HG02678 (cell line): ENCODE measurements at regions not wholly inside any gene's neighbourhood (a gene's known extent, or its start where the extent isn't known, plus 50 kb on each side); places are given as distances from the start of the nearest gene placed in this dataset.
"Not testable (repeated sequence)": the region's sequence is repeated elsewhere in the genome, so short reads cannot be mapped to it uniquely, and the experiment has no call there.

Source experiments
- ATAC-seq: cut with Tn5 transposase; IDR thresholded peaks from one replicate; pipeline ENCODE4 v1.9.1; 2021; ENCODE audit warnings: mild to moderate bottlenecking, moderate library complexity; ENCODE audit not compliant: unreplicated experiment

DNA sequence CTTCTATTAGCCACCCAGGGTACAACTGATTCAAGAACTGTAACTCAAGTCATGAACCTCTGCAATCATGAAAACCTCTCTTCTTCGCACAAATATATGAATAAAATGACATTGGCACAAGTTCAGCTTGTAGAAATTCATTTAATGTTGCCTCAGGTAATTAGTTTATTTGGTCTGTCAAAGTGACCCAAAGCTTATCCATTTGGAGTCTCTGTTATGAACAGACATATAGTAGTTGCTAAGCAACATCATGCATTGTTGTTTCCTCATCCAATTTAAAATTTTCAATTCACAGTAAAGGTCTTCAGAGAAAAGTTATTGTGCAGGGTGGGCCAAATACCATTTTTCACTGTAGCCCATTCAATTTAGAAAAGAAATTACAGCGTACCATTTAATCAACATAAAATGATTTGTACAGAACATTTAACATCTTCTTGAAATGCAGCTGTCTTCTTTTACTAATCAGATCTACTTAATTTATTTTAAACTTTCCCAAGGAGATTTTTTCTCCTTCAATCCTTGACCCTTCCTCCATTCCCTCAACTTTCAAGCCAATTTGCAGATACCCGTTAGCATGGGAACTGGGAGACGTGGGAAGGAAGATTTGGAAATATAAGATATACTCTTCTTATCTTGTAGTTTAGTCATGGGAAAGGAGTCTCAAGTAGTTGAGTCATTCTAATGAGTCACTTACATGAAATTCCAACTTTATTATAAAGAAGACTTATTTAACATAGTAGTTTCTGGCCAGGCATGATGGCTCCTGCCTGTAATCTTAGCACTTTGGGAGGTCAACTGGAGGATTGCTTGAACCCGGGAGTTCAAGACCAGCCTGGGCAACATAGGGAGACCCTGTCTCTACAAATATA, 231.3 kb downstream of the ATPSCKMT start:
- ATAC-seq: no peak

DNA sequence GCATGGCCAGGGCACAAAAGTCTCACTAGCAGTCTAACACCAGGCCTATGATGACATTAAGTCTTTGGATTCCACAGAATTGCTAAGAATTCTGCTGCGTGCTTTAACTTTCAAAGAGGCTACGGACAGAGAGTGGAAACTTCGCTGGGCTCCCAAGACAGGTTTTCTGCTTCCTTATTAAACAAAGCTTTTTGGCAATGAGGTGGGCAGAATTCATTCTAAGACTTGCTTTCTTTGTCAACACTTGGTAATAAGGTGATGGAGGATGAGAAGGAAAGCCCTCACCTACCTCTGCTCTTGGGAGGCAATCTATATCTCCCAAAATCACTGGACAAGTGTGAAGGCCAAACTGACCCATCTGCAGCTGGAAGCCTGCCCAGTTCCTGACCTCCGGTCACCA, 231.9 kb downstream of the ATPSCKMT start:
- ATAC-seq: no peak

- ATAC-seq: not testable (repeated sequence)
Measured at GRCh38 chr5:10016559-10016958, 233.1 kb downstream of the ATPSCKMT start.

DNA sequence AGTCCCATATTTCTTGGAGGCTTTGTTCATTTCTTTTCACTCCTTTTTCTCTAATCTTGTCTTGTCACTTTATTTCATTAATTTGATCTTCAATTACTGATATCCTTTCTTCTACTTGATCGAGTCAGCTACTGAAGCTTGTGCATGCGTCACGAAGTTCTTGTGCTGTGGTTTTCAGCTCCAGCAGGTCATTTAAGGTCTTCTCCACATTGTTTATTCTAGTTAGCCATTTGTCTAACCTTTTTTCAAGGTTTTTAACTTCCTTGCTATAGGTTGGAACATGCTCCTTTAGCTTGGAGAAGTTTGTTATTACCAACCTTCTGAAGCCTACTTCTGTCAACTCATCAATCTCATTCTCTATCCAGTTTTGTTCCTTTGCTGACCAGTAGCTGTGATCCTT, 234.0 kb downstream of the ATPSCKMT start:
- not testable (repeated sequence) for ATAC-seq

DNA sequence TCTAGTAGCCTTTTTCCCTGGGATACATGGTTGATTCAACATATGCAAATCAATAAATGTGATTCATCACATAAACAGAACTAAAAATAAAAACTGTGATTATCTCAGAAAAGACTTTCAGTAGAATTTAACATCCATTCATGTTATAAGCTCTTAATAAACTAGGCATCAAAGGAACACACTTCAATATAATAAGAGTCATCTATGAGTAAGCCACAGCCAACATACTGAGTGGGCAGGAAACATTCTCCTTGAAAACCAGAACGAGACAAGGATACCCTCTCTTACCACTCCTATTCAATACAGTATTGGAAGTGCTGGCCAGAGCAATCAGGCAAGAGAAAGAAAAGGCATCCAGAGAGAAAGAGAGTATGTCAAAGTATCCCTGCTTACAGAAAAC, 239.9 kb downstream of the ATPSCKMT start:
- no peak for ATAC-seq

DNA sequence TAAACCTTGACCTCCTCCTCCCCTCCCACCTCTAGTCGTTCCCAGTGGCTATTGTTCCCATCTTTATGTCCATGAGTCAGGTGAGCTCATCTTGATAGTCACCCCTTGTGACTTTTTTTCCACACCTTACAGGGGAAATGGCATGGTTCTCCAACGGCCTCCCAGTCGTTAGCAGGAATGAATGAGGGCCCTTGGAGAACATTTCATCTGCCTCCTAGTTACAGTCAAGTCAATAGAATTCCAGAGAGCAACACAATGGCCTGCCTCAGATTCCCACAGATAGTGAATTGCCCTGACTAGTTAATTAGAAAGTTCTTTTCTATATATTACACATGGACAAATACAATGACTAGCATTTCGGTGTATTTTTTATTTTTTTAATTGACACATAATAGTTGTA, 262.6 kb downstream of the ATPSCKMT start:
- ATAC-seq: no peak

DNA sequence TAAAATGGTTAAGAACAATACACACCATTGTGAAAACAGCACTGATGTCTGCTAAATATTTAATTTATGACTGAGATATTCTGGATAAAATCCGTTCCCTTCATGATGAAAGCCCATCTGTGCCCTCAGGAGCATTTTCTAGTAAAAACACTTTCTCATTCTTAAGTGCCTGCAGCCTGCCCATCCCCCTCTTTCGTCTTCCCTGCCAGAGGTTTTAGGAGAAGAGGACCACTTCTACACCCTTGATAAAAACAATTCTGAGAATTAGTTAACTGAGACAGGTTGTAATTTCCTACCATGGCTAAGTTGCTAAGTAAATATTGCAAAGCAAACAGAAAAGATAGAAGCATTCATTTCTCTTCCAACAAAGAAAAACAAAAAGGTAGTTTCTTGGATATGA, 272.6 kb downstream of the ATPSCKMT start:
- ATAC-seq: no peak

DNA sequence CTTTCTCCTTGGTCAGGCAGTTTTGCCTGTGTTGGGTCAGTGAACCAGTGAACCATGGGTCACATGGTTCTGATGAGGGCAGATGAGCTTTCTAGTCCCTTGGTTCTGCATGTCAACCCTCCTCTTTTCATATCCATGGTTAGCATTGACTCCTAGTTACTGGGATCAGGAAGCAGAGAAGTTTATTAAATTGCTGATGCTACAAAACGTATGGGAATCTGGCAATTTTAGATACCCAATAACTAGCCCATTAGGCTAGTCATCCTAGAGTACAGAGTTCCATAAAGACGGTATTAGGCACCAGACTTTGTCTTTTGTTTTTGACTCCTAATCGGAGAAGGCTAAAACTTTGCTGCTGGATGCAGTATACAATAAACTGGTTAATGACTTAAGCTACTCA, 273.1 kb downstream of the ATPSCKMT start:
- ATAC-seq: no peak

DNA sequence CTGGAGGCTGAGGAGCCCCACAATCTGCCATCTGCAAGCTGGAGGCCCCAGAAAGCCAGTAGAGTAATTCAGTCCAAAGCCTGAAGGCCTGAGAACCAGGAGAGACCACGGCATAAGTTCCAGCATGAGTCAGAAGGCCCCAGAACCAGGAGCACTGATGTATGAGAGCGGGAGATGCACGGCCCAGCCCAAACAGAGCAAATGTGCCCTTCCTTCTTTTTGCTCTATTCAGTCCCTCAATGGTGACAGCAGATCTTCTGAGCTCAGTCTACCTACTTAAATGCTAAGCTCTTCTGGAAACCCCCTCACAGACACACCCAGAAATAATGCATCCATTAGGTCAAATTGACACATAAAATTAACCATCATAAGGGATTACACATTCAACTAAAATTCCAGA, 277.6 kb downstream of the ATPSCKMT start:
- no peak for ATAC-seq

- ATAC-seq: no peak
Measured at GRCh38 chr5:9971301-9971700, 278.4 kb downstream of the ATPSCKMT start.

GRCh38 chr5:9958914-9959313, 290.8 kb downstream of the ATPSCKMT start:
- ATAC-seq: no peak

- no peak for ATAC-seq
Measured at GRCh38 chr5:9957214-9957613, 292.5 kb downstream of the ATPSCKMT start.

GRCh38 chr5:9956725-9957124, 293.0 kb downstream of the ATPSCKMT start:
- ATAC-seq: no peak

- ATAC-seq: no peak
Measured at GRCh38 chr5:9955586-9955985, 294.1 kb downstream of the ATPSCKMT start.

DNA sequence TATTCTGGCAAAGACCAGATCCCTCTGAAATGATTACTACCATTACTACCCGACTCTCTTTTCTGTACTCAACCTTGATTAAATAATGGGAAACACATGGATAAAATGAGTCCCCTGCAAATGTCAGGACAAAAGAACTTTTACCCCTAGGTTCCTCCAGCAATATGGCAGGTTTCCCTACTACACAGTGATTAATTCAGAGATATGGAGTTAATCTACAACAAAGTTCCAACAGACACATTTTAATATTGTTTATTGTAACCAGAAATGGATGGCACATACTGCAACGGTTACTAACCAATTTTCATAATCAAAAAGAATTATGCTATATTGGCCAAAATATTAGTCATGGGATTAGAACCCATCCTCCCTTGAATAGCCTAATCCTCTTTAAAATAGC, 294.8 kb downstream of the ATPSCKMT start:
- no peak for ATAC-seq

GRCh38 chr5:9953691-9954090, 296.0 kb downstream of the ATPSCKMT start:
- ATAC-seq: no peak

GRCh38 chr5:9951865-9952516, 297.7 kb downstream of the ATPSCKMT start:
- no peak for ATAC-seq

- ATAC-seq: no peak
Measured at GRCh38 chr5:9947944-9948343, 301.7 kb downstream of the ATPSCKMT start.

DNA sequence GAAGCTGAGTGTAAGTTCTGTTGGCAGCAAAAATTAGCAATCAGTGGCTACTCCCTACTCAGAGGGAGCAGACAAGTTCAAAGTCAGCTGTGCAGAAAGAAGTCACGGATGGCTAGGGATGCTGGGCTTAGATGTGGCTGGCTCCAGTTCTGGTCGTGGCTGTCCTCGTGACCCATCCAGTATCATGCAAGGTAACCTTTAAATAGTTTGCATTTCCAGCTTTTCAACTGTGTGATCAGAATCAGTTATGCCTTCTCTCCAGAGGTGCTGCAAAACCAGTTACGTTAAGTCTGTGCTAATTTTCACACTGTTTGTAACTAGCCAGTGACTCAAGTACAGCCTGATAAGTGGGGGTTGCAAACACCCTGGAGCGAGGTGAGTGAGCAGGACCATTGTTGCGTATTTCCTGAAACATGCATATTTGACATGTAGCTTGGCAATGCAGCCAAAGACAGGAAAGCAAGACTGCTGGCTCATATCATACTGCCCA, 302.4 kb downstream of the ATPSCKMT start:
- ATAC-seq: no peak

DNA sequence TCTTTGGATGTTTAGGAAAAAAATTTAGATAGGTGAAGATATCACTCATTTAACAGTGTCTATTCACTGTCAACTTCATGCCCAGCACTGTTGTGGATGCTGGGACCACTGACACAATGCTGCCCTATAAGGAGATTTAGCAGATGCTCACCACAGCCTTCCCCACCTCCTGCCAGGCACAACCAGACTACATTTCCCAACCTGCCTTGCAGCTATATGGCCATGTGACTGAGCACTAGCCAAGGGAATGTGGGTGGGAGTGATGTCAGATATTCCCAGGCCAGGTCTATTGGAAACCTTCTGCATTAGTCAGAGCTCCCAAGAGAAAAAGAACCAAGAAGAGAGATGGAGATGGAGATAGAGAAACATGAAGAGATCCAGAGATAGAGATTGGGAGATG, 302.6 kb upstream of the TAS2R1 start:
- ATAC-seq: no peak

DNA sequence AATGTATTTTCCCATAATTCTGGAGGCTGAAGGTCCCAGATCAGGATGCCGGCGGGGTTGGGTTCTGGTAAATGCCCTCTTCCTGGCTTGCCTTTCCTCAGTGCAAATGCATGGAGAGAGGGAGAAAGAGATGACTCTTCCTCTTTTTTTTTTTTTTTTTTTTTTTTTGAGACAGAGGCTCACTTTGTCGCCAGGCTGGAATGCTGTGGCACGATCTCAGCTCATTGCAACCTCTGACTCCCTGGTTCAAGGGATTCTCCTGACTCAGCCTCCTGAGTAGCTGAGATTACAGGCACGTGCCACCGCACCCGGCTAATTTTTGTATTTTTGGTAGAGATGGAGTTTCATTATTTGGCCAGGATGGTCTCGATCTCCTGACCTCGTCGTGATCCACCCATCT, 300.0 kb upstream of the TAS2R1 start:
- ATAC-seq: no peak

- ATAC-seq: no peak
Measured at GRCh38 chr5:9928326-9928725, 298.2 kb upstream of the TAS2R1 start.
